PC-9 (cell line): ENCODE measurements at regions not wholly inside any gene's neighbourhood (a gene's known extent, or its start where the extent isn't known, plus 50 kb on each side); places are given as distances from the start of the nearest gene placed in this dataset.

Experiments used
- BruUV-seq: library from RNA; stranded (reverse); fragments of 400-500 nt; replicated peaks from 2 replicates; lab custom pipeline; 2021; lab: Mats Ljungman, UMichigan
- CTCF ChIA-PET: fragments of 300-600 bp; sonication (Branson Sonifier 250); formaldehyde crosslinking; loops from one replicate; lab custom pipeline; 2022; ENCODE audit warnings: antibody characterized with exemption; lab: Charles Lee
- POLR2A ChIA-PET: fragments of 300-600 bp; sonication (Branson Sonifier 250); formaldehyde crosslinking; loops from one replicate; lab custom pipeline; 2022; ENCODE audit warnings: antibody characterized with exemption; ENCODE audit not compliant: unreplicated experiment; lab: Charles Lee
- DNase-seq, 2 experiments: peaks; one replicate each; pipeline versions ENCODE4 v3.0.0 to v3.0.0-alpha.2; 2015 to 2022; ENCODE audit warnings: mixed read lengths in 1 of 2
- H2AFZ ChIP-seq: fragments of 200-600 bp; sonication (generic); 2 replicates; pipeline ENCODE4 v1.8.1; 2017; ENCODE audit warnings: antibody characterized with exemption
- H3F3A ChIP-seq: fragments of 200-600 bp; sonication (generic); 2 replicates; pipeline ENCODE4 v1.8.1; 2017; ENCODE audit warnings: antibody characterized with exemption, mild to moderate bottlenecking, low read depth; ENCODE audit not compliant: insufficient read depth
- H3K27ac ChIP-seq: fragments of 200-600 bp; sonication (generic); 2 replicates; pipeline ENCODE4 v1.6.1; 2016; ENCODE audit warnings: mixed run types
- H3K27me3 ChIP-seq: fragments of 200-600 bp; sonication (generic); 2 replicates; pipeline ENCODE4 v1.6.1; 2016; ENCODE audit warnings: low read depth, mixed run types; ENCODE audit not compliant: insufficient read depth
- H3K36me3 ChIP-seq: fragments of 200-600 bp; sonication (generic); 2 replicates; pipeline ENCODE4 v1.6.1; 2016; ENCODE audit warnings: low read depth, mixed run types
- H3K4me1 ChIP-seq: fragments of 200-600 bp; sonication (generic); replicated peaks from 2 replicates; pipeline ENCODE4 v1.6.1; 2016; ENCODE audit warnings: mixed run types; ENCODE audit not compliant: insufficient read depth
- H3K4me2 ChIP-seq: fragments of 200-600 bp; sonication (generic); 2 replicates; pipeline ENCODE4 v1.6.1; 2017; ENCODE audit warnings: mixed run types
- H3K4me3 ChIP-seq: fragments of 200-600 bp; sonication (generic); 2 replicates; pipeline ENCODE4 v1.6.1; 2016; ENCODE audit warnings: mixed run types
- H3K79me2 ChIP-seq: fragments of 200-600 bp; sonication (generic); 2 replicates; pipeline ENCODE4 v1.6.1; 2017; ENCODE audit warnings: low read depth, mixed run types
- H3K9me2 ChIP-seq: fragments of 200-600 bp; sonication (generic); 2 replicates; pipeline ENCODE4 v1.8.1; 2017; ENCODE audit warnings: mild to moderate bottlenecking; ENCODE audit not compliant: insufficient read depth
- H3K9me3 ChIP-seq: fragments of 200-600 bp; sonication (generic); 2 replicates; pipeline ENCODE4 v1.8.1; 2016; ENCODE audit warnings: low read depth; ENCODE audit not compliant: insufficient read depth
- H4K20me1 ChIP-seq: fragments of 200-600 bp; sonication (generic); 2 replicates; pipeline ENCODE4 v1.8.1; 2017; ENCODE audit not compliant: insufficient read depth
- EZH2 ChIP-seq: fragments of 200-600 bp; sonication (generic); IDR thresholded peaks from 2 replicates; pipeline ENCODE4 v1.8.0; 2017; ENCODE audit warnings: antibody characterized with exemption, low read depth
- intact Hi-C: fragments of 100-400 bp; cut with micrococcal nuclease; formaldehyde crosslinking; loops from one replicate; pipeline ENCODE4 v1.10.0; 2022; ENCODE audit not compliant: unreplicated experiment
- TF ChIP-seq, protein P1 (sequence below): fragments of 200-600 bp; sonication (generic); conservative IDR thresholded peaks from 2 replicates; pipeline ENCODE4 v1.6.1; 2017; ENCODE audit warnings: mixed run types, antibody characterized with exemption, mild to moderate bottlenecking, moderate library complexity

DNA sequence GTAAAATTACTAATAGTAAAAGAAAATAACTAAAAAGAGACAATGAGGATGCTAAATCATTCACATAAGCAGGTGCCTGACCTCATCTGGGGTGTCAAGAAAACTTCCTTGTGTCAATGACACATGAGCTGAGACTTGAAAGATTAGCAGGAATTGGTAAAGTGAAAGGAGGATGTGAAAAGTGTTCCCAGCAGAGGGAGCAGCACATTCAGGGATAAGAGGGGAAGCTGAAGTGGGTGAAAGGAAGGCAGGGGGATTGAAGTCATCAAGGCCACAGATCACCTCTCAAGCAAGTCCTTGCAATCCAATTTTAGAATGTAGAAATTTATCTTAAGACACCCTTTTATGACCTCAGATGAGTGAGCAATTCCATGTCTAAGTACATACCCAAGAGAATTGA lies 60.2 kb upstream of the ACP3 start:
- no TSS peak for BruUV-seq
- Histone ChIP-seq H3K27ac (no peak overlapping the region), H4K20me1 (no peaks in the 10 kb centered on the region), H3K27me3 (no peaks in the 10 kb centered on the region), H3F3A (peaks cover 20% of the 10 kb centered on the region; the same call in 1 of the 2 replicates), H3K9me3 (no peaks in the 10 kb centered on the region; the same call in 1 of the 2 replicates), H3K9me2 (no peaks in the 10 kb centered on the region), H3K4me1 (peaks cover 41% of the 10 kb centered on the region), H3K36me3 (no peaks in the 10 kb centered on the region), H3K79me2 (no peaks in the 10 kb centered on the region), H2AFZ (no peak overlapping the region), H3K4me2 (no peak overlapping the region), H3K4me3 (no peak overlapping the region)
- ChIA-PET CTCF (interaction anchor here (0.7 to 3.4 kb wide), 6 partner anchors 60 to 142 kb away, joined by 3 to 36 read pairs (median 4); partner anchors contain the start of gene ACP3), POLR2A (no interaction called here)
- TF ChIP-seq EZH2: no peak
- TF ChIP-seq, protein P1, sequence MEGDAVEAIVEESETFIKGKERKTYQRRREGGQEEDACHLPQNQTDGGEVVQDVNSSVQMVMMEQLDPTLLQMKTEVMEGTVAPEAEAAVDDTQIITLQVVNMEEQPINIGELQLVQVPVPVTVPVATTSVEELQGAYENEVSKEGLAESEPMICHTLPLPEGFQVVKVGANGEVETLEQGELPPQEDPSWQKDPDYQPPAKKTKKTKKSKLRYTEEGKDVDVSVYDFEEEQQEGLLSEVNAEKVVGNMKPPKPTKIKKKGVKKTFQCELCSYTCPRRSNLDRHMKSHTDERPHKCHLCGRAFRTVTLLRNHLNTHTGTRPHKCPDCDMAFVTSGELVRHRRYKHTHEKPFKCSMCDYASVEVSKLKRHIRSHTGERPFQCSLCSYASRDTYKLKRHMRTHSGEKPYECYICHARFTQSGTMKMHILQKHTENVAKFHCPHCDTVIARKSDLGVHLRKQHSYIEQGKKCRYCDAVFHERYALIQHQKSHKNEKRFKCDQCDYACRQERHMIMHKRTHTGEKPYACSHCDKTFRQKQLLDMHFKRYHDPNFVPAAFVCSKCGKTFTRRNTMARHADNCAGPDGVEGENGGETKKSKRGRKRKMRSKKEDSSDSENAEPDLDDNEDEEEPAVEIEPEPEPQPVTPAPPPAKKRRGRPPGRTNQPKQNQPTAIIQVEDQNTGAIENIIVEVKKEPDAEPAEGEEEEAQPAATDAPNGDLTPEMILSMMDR: peak; percentile 51
- DNase-seq: peak; percentile 37 to 70
- intact Hi-C loops: loop anchor here (1.0 to 10.0 kb wide), 5 partner anchors 60 to 1128 kb away; partner anchors contain the start of gene ACP3

DNA sequence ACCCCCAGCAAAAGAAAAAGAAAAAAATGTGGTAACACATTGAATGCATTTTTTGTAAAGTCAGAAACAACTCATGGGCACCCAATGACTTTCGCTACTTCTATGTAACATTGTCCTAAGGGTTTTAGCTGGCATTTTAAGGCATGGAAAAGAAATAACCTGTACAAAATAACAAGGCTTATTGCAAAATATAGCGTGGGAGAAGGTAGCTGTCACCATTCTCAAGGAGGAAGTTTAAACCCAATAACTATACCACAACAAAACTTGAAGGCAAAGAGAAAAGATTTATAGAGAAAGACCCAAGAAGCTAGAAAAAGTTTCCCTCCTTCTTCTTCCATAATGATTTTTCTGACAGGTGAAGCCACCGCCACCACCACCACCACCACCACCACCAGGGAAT lies 55.7 kb upstream of the ACP3 start:
- DNase-seq: no peak
- Histone ChIP-seq H3K27me3 (no peaks in the 10 kb centered on the region), H3K79me2 (no peaks in the 10 kb centered on the region), H3K36me3 (no peaks in the 10 kb centered on the region), H3K27ac (0 out of 2 replicates have a peak overlapping the region, but pooled peaks have one; percentile 65), H3K4me1 (peaks cover 36% of the 10 kb centered on the region), H4K20me1 (no peaks in the 10 kb centered on the region), H3K9me3 (peaks cover 19% of the 10 kb centered on the region), H2AFZ (no peak overlapping the region), H3K4me2 (no peak overlapping the region), H3F3A (peaks cover 19% of the 10 kb centered on the region), H3K4me3 (no peak overlapping the region), H3K9me2 (no peaks in the 10 kb centered on the region)
- POLR2A ChIA-PET: no interaction called here
- CTCF ChIA-PET: no interaction called here
- TF ChIP-seq EZH2: no peak
- TF ChIP-seq, protein P1: no peak
- BruUV-seq: no TSS peak
- intact Hi-C loops: no loop called here

DNA sequence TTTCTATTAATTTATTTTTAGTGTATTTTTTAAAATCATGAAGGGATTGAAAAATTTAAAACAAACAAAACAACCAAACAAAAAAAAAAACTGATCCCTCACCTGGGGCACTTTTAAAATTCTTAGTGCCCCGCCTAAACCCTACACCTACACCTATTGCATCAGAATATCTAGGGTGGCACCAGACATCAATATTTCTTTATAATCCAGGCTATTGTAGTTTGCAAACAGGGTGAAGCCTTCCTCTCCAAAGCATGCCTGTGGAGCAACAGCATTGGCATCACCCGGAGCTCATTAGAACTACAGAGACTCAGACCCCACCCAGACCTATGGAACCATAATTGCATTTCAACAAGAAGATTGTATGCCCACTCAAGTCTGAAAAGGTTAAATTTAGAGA lies 54.9 kb upstream of the ACP3 start:
- ChIA-PET POLR2A (no interaction called here), CTCF (no interaction called here)
- no peaks in the 10 kb centered on the region for H3K79me2 ChIP-seq
- no peaks in the 10 kb centered on the region for H3K9me2 ChIP-seq
- TF ChIP-seq, protein P1: no peak
- no peak for TF ChIP-seq EZH2
- no peak overlapping the region for H3K4me3 ChIP-seq
- intact Hi-C loops: no loop called here
- peaks cover 35% of the 10 kb centered on the region for H3K4me1 ChIP-seq
- peak in 1 of 2 experiments; percentile 40 for DNase-seq
- peaks cover 19% of the 10 kb centered on the region for H3K9me3 ChIP-seq
- no peaks in the 10 kb centered on the region for H4K20me1 ChIP-seq
- no peaks in the 10 kb centered on the region for H3K27me3 ChIP-seq
- H3F3A ChIP-seq: peaks cover 19% of the 10 kb centered on the region
- H3K36me3 ChIP-seq: no peaks in the 10 kb centered on the region
- peak overlapping the region; percentile 65 for H3K27ac ChIP-seq
- peak overlapping the region; percentile 24 for H3K4me2 ChIP-seq
- no TSS peak for BruUV-seq
- no peak overlapping the region for H2AFZ ChIP-seq
